ENCODE measurements at regions not wholly inside any gene's neighbourhood (a gene's known extent, or its start where the extent isn't known, plus 50 kb on each side); places are given as distances from the start of the nearest gene placed in this dataset.

- TF ChIP-seq, protein P1, sequence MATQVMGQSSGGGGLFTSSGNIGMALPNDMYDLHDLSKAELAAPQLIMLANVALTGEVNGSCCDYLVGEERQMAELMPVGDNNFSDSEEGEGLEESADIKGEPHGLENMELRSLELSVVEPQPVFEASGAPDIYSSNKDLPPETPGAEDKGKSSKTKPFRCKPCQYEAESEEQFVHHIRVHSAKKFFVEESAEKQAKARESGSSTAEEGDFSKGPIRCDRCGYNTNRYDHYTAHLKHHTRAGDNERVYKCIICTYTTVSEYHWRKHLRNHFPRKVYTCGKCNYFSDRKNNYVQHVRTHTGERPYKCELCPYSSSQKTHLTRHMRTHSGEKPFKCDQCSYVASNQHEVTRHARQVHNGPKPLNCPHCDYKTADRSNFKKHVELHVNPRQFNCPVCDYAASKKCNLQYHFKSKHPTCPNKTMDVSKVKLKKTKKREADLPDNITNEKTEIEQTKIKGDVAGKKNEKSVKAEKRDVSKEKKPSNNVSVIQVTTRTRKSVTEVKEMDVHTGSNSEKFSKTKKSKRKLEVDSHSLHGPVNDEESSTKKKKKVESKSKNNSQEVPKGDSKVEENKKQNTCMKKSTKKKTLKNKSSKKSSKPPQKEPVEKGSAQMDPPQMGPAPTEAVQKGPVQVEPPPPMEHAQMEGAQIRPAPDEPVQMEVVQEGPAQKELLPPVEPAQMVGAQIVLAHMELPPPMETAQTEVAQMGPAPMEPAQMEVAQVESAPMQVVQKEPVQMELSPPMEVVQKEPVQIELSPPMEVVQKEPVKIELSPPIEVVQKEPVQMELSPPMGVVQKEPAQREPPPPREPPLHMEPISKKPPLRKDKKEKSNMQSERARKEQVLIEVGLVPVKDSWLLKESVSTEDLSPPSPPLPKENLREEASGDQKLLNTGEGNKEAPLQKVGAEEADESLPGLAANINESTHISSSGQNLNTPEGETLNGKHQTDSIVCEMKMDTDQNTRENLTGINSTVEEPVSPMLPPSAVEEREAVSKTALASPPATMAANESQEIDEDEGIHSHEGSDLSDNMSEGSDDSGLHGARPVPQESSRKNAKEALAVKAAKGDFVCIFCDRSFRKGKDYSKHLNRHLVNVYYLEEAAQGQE (IDR thresholded peaks at IDR 0.05; ENCODE audit: unreplicated experiment): no peak
These were observed 50.8 kb upstream of the CACNA2D1 start (continued) for GRCh38 chr7:82494420-82494819.

All from GM23338 (cell line).